ENCODE measurements at regions not wholly inside any gene's neighbourhood (a gene's known extent, or its start where the extent isn't known, plus 50 kb on each side); places are given as distances from the start of the nearest gene placed in this dataset.

- H3K9me3 Mint-ChIP-seq = peaks cover 10% of the 10 kb centered on the region
- ChIA-PET CTCF (interaction anchor here (1.0 kb wide), 1 partner anchor 78 kb away, joined by 3 read pairs; no protein-coding TSS in a partner anchor), POLR2A (interaction anchor here (0.7 kb wide), 1 partner anchor 77 kb away, joined by 4 read pairs; no protein-coding TSS in a partner anchor)
- DNase-seq (ENCODE audit: low spot score) = no peak
- no peaks in the 10 kb centered on the region for H3K27me3 Mint-ChIP-seq (ENCODE audit: low read depth)
- H3K4me1 Mint-ChIP-seq = 0 out of 2 replicates have a peak, but pooled peaks cover 5% of the 10 kb centered on the region
- no peaks in the 10 kb centered on the region for H3K36me3 Mint-ChIP-seq
- TF ChIP-seq PRDM15 (CRISPR knock-in tag; IDR thresholded peaks at IDR 0.05) = peak; percentile 87
- no peak for TF ChIP-seq ELF4 (CRISPR knock-in tag; IDR thresholded peaks at IDR 0.05; ENCODE audit: low read depth)
- ATAC-seq = peak; percentile 24; the same call in 1 of the 2 replicates
- no peak overlapping the region for H3K27ac Mint-ChIP-seq
- no peak overlapping the region for H3K4me3 Mint-ChIP-seq
Measured at GRCh38 chr3:33936921-33937525, 138.6 kb downstream of the PDCD6IP start.

DNA sequence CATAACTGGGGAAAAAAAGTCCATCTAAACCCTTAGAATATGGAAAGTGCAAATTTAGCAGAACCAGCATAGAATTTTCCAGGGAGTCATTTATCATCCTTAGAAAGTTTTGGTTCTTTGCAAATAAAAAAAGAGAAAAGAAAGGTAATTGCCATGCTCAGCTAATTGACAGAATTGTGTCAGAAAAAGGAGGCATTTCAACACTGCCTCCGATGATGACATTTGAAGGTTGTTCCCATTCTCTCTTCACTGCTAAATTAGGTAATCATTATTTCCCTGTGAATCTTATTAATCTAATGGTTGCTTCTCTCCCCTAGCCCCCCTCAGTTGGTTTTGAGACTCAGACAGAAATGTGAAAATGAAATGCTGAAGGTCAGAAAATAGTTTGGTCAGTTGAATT is 139.2 kb downstream of the PDCD6IP start:
- Mint-ChIP-seq H3K36me3 (no peaks in the 10 kb centered on the region), H3K4me3 (no peak overlapping the region), H3K9me3 (peaks cover 10% of the 10 kb centered on the region), H3K4me1 (0 out of 2 replicates have a peak, but pooled peaks cover 5% of the 10 kb centered on the region), H3K27me3 (ENCODE audit: low read depth) (no peaks in the 10 kb centered on the region), H3K27ac (no peak overlapping the region)
- CTCF ChIA-PET = no interaction called here
- ATAC-seq (no peak), DNase-seq (ENCODE audit: low spot score) (no peak)
- POLR2A ChIA-PET = no interaction called here
- TF ChIP-seq ZNF512 (CRISPR knock-in tag; IDR thresholded peaks at IDR 0.05; ENCODE audit: borderline replicate concordance) (no peak), NR1H2 (CRISPR knock-in tag; IDR thresholded peaks at IDR 0.05) (no peak), MAX (CRISPR knock-in tag; IDR thresholded peaks at IDR 0.05) (no peak), CREM (CRISPR knock-in tag; IDR thresholded peaks at IDR 0.05) (no peak), ZNF532 (CRISPR knock-in tag; IDR thresholded peaks at IDR 0.05; ENCODE audit: borderline replicate concordance) (no peak), ZBTB43 (CRISPR knock-in tag; IDR thresholded peaks at IDR 0.05) (no peak), SMAD4 (CRISPR knock-in tag; IDR thresholded peaks at IDR 0.05) (no peak), AFF4 (CRISPR knock-in tag; IDR thresholded peaks at IDR 0.05; ENCODE audit: borderline replicate concordance) (no peak), FOXJ3 (CRISPR knock-in tag; IDR thresholded peaks at IDR 0.05; ENCODE audit: borderline replicate concordance) (no peak), CREB1 (CRISPR knock-in tag; IDR thresholded peaks at IDR 0.05) (no peak), ZNF416 (CRISPR knock-in tag; IDR thresholded peaks at IDR 0.05) (no peak), PRDM15 (CRISPR knock-in tag; IDR thresholded peaks at IDR 0.05) (no peak), SOX15 (CRISPR knock-in tag; IDR thresholded peaks at IDR 0.05) (no peak), PRRX2 (CRISPR knock-in tag; IDR thresholded peaks at IDR 0.05) (no peak)

All from WTC11 (cell line).